Vagina (tissue), 2 donors: ENCODE measurements at regions not wholly inside any gene's neighbourhood (a gene's known extent, or its start where the extent isn't known, plus 50 kb on each side); places are given as distances from the start of the nearest gene placed in this dataset.

Experiments
- POLR2A ChIP-seq, 2 donors: fragments of 450-650 bp; IDR thresholded peaks; one replicate each; pipeline ENCODE4 v1.6.1; 2017; ENCODE audit warnings: antibody characterized with exemption in 2 of 2, mild to moderate bottlenecking in 2 of 2, moderate library complexity in 2 of 2
- TF ChIP-seq, protein P1 (sequence below), 3 experiments: fragments of 450-650 bp in 2 of 3; fragments of 200-600 bp in 1 of 3; sonication (generic) in 1 of 3; IDR thresholded peaks; one replicate each; pipeline ENCODE4 v1.5.1; 2017 to 2019; ENCODE audit warnings: antibody characterized with exemption in 3 of 3, mild to moderate bottlenecking in 2 of 3, moderate library complexity in 2 of 3

DNA sequence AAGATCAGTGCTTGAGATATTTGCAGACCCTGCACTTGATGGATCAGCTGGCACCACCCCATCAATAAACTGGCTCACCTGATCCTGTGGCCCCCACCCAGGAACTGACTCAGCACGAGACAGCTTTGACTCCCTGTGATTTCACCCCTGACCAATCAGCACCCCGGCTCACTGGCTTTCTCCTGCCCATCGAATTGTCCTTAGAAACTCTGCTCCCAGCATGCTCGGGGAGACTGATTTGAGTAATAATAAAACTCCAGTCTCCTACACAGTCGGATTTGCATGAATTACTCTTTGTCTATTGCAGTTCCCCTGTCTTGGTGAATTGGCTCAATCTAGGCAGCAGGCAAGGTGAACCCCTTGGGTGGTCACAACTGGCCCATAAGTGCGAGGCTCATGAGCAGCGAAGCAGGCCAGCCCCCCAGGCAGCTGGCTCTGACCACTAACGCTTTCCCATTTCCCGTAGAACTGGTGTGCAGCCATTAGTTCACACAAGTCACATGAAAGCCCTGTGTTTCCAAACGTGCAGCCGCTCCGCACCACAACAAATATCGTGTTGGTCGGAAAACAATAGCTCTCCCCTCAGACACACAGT lies 79.6 kb downstream of the RSPH3 start:
- TF ChIP-seq, protein P1, sequence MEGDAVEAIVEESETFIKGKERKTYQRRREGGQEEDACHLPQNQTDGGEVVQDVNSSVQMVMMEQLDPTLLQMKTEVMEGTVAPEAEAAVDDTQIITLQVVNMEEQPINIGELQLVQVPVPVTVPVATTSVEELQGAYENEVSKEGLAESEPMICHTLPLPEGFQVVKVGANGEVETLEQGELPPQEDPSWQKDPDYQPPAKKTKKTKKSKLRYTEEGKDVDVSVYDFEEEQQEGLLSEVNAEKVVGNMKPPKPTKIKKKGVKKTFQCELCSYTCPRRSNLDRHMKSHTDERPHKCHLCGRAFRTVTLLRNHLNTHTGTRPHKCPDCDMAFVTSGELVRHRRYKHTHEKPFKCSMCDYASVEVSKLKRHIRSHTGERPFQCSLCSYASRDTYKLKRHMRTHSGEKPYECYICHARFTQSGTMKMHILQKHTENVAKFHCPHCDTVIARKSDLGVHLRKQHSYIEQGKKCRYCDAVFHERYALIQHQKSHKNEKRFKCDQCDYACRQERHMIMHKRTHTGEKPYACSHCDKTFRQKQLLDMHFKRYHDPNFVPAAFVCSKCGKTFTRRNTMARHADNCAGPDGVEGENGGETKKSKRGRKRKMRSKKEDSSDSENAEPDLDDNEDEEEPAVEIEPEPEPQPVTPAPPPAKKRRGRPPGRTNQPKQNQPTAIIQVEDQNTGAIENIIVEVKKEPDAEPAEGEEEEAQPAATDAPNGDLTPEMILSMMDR (IDR thresholded peaks at IDR 0.05) = no peak
- TF ChIP-seq POLR2A (IDR thresholded peaks at IDR 0.05) = no peak
